AG08396 (cell line): ENCODE measurements at regions not wholly inside any gene's neighbourhood (a gene's known extent, or its start where the extent isn't known, plus 50 kb on each side); places are given as distances from the start of the nearest gene placed in this dataset.
"Not testable (repeated sequence)": the region's sequence is repeated elsewhere in the genome, so short reads cannot be mapped to it uniquely, and the experiment has no call there.

Experiments used
- DNase-seq: peaks from one replicate; pipeline ENCODE4 v3.0.0; 2012; ENCODE audit warnings: low spot score, mixed read lengths

DNA sequence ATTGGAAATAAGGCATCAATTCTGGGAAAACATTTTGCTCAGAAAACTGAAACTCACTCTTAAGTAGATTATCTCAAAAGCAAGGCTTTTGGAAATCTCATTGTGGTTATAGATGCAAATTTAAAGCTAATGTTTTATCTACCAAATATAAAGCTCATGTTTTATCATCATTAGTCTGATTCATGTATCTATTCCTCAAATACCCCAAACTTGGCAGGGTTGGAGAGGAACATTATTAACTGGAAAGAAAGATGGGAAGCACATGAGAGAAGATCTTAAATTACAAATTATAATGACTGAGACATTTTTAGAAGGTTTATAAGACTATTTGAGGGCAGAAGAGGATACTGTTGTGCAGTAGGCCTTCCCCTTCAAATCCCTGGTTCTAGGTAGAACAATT, 137.3 kb upstream of the TGFBR2 start:
- DNase-seq: no peak

DNA sequence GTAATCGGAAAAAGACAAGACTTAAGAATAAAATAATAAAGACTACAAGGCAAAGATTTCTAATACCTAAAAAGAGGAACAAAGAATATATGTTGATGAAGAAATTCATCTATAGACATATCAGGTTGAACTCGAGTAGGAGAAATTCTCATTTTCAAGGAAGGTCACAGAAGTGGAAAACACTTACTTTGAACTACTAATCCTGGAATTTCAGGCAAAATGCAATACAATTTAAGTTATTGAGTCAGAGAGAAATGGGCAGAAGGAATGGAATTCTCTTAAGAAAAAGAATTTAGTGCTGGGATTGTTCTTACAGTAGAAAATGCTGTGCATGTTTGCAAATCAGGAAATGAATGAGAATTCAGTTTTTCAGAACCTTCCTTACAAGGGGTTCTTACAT, 135.9 kb upstream of the TGFBR2 start:
- no peak for DNase-seq

- DNase-seq: no peak
Measured at GRCh38 chr3:30471066-30471465, 135.3 kb upstream of the TGFBR2 start.

- DNase-seq: no peak
Measured at GRCh38 chr3:30471796-30472489, 134.5 kb upstream of the TGFBR2 start.

- no peak for DNase-seq
Measured at GRCh38 chr3:30473374-30474051, 132.9 kb upstream of the TGFBR2 start.

- no peak for DNase-seq
Measured at GRCh38 chr3:30474371-30474770, 132.0 kb upstream of the TGFBR2 start.

DNA sequence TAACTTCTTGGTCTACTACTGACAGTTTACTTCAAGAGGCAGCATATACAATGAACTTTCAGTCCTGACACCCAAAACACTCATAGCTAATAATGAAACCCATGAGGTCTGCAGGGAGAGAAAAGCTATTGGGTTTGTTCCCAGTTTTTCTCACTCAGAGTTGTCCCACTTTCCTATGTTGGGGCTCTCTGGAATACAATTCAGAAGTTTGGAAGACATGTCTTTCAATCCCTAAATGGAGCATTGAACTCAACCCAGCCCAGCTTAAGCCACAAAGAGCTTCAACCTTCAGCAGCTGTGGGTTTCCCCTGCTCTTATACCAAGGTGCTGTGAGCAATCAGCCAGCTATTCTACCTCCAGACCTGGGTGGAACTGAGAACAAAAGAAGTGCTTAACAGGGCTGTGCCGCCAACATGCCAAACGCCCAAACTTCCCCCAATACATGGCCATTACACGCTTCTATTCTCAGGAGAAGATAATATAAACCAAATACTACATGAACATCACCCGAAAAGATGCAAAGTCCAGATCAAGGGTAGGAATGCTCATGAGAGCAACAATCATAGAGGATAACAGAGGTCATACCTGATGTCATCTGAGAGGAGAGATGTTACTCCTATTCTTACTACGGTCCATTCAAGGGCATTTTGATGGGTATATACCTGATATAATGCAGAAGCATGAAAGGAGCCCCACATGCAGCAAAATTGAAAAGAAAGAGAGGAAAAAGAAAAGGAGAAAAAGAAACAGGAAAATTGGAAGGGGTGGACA, 131.2 kb upstream of the TGFBR2 start:
- DNase-seq: no peak

DNA sequence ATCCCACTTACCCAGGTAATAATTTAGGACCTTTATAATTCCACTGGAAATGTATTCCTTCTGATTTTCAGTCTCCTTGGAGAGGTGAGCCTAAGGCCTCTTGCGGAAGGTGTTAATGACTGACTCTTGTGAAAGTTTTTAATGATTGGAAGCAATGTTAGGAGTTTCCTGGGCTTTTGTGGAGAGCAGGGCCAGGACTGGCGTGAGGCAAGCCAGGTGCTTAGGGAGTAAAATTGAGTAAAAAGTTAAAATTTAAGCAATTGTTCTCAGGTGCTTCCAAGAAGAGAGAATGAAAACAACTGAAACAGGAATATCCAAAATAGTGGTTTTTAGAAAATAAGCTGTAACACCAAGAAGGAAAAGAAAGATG, 130.6 kb upstream of the TGFBR2 start:
- no peak for DNase-seq

GRCh38 chr3:30476368-30477084, 129.9 kb upstream of the TGFBR2 start:
- DNase-seq: no peak

DNA sequence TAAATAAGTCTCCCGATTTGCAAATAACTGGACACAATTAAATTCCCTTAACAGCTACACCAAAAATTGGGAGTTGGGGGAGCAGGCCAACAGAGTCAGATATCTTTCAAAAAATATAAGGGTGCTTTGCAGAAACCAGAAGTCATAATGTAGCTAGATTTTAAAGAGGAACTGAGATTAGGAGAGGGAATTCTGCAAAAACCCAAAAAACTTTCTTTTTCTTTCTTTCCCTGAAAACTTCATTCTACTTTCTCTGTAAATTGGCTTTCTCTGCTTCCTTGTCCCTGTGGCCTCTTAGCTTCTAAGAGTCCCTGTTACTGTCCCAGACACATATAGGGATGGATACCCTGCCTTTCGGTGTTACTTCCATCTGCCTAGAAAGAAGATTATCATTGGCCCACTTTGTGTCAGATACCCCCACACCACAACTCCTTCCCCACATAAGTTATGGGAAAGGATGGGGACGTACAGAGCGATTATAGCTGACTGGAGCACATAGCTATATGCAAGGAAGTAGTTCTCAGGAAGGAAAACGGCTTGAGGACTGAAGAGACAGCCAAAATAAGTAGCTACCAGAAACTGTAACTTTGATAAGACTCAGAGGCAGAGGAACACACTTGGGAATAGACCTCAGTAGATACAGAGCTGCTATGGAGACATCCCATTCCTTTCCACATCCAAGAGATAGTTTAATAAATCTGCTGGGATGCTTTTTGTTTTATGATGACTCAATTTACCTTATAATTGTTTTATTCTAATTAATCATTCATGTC, 129.1 kb upstream of the TGFBR2 start:
- DNase-seq: no peak

GRCh38 chr3:30479737-30480136, 126.7 kb upstream of the TGFBR2 start:
- not testable (repeated sequence) for DNase-seq

DNA sequence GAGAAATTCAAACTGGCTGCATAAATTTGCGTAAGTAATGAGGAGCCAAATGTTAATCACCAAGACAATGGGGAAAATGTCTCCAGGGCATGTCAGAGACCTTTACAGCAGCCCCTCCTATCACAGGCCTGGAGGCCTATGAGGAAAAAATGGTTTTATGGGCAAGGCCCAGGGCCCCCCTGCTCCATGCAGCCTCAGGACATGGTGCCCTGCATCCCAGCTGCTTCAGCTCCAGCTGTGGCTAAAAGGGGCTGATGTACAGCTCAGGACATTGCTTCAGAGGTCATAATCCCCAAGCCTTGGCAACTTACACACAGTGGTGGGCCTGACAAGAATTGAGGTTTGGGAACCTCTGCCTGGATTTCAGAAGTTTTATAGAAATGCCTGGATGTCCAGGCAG, 126.2 kb upstream of the TGFBR2 start:
- not testable (repeated sequence) for DNase-seq

GRCh38 chr3:30480587-30480986, 125.8 kb upstream of the TGFBR2 start:
- DNase-seq: no peak

- DNase-seq: no peak
Measured at GRCh38 chr3:30481241-30481640, 125.2 kb upstream of the TGFBR2 start.

GRCh38 chr3:30484229-30484628, 122.2 kb upstream of the TGFBR2 start:
- DNase-seq: not testable (repeated sequence)

GRCh38 chr3:30486368-30486767, 120.0 kb upstream of the TGFBR2 start:
- no peak for DNase-seq

DNA sequence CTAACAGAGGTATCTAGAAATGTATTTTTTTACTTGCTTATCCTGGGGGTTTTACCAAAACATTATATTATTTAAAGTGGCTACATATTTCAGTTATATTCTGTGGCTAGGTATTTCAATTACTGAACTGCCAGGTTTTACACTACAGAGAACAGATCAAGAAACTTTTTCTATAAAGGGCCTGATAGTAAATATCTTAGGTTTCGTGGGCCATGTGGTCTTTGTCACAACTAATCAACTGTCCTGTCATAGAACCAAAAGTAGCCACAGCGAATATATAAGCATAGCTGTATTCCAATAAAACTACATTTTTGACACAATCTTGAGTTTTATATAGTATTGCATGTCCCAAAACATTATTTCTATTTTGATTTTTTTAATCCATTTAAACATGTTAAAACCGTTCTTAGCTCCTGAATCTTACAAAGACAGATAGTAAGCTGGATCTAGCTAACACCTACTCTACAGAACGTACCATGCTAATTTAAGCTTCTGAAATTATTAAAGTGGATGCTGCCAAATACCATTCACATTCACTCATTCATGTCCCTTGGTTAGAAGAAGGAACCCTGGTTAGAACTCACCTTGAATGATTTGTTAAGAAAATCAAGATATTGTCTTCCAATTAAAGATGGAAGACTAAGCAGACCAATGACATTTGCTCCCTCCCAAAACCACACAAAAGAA, 118.2 kb upstream of the TGFBR2 start:
- DNase-seq: no peak

DNA sequence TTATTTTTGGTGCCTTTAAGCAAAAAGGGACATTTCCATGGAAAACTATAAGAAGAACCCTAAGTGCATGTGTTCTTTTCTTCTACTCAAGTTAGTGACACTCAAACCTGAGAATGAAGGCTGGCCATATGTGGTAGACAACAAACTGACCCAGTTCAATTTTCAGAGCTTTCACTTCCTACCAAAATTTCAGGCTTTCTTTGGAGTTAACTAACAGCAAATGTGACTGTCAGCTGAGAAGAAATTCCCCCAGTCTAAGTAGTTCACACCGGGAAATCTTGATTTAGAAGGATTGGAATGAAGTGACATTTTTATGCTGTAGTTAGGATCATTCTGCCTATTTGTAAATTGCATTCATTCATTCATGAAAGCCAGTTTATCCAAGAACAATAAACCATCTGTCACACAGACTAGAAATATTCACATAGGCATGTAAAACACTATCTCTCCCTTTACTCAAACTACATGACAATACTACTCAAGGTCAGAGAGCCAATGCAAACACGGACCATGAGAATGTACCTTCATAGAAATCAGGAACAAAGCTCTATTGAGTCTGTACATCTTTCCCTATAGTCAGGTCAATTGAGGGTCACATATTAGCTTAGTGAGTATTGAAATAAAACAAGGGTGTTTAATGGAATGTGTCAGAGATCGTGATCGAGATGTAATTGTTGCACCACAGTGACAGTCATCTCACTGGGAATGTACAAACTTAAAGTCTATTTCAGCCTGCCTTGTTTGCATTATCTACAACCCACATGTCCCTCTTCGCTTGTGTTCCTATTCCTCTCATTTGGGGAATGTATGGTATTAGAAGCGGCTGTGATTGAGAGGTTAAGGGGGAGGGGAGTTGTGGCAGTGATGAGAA, 113.8 kb upstream of the TGFBR2 start:
- no peak for DNase-seq

GRCh38 chr3:30493911-30494311, 112.5 kb upstream of the TGFBR2 start:
- DNase-seq: no peak
